DND-41 (cell line): ENCODE measurements at regions not wholly inside any gene's neighbourhood (a gene's known extent, or its start where the extent isn't known, plus 50 kb on each side); places are given as distances from the start of the nearest gene placed in this dataset.

Source experiments
- CTCF ChIP-seq: IDR thresholded peaks from 2 replicates; pipeline ENCODE4 v1.5.1; 2012; ENCODE audit warnings: borderline replicate concordance, low read length, moderate library complexity, mild to moderate bottlenecking; ENCODE audit not compliant: poor library complexity, severe bottlenecking; ENCODE audit errors: extremely low read depth
- EZH2 ChIP-seq: IDR thresholded peaks from 3 replicates; pipeline ENCODE4 v1.6.1; 2012; ENCODE audit warnings: borderline replicate concordance, low read depth, mild to moderate bottlenecking, moderate library complexity, low read length, inconsistent platforms; ENCODE audit not compliant: severe bottlenecking

GRCh38 chr22:22742641-22743040, 98.2 kb downstream of the GGTLC2 start:
- no peak for TF ChIP-seq EZH2
- TF ChIP-seq CTCF = no peak
